ENCODE measurements at regions not wholly inside any gene's neighbourhood (a gene's known extent, or its start where the extent isn't known, plus 50 kb on each side); places are given as distances from the start of the nearest gene placed in this dataset.

GRCh38 chr9:23220957-23221356, 605.1 kb downstream of the ELAVL2 start:
- TF ChIP-seq POLR2AphosphoS5 (IDR thresholded peaks at IDR 0.05) = no peak
- TF ChIP-seq CTCF (IDR thresholded peaks at IDR 0.05) = no peak
- no peak for TF ChIP-seq POLR2A (IDR thresholded peaks at IDR 0.05; ENCODE audit: low read depth)
- no peak for TF ChIP-seq EP300 (IDR thresholded peaks at IDR 0.05)

All from esophagus muscularis mucosa (tissue), 4 donors.